GM19193 (cell line): ENCODE measurements at regions not wholly inside any gene's neighbourhood (a gene's known extent, or its start where the extent isn't known, plus 50 kb on each side); places are given as distances from the start of the nearest gene placed in this dataset.

Experiments used
- POLR2A ChIP-seq: IDR thresholded peaks from 4 replicates; pipeline ENCODE4 v1.6.1; 2011; ENCODE audit not compliant: insufficient read depth, insufficient read length; ENCODE audit errors: extremely low read depth

GRCh38 chr7:67716729-67717128 is 720.1 kb downstream of the TYW1 start:
- no peak for TF ChIP-seq POLR2A

- TF ChIP-seq POLR2A: no peak
Measured at GRCh38 chr7:67723591-67723990, 727.0 kb downstream of the TYW1 start.

- TF ChIP-seq POLR2A: no peak
Measured at GRCh38 chr7:67724435-67724834, 727.8 kb downstream of the TYW1 start.

GRCh38 chr7:67724955-67725354 is 728.3 kb downstream of the TYW1 start:
- TF ChIP-seq POLR2A: no peak

- TF ChIP-seq POLR2A: no peak
Measured at GRCh38 chr7:67725423-67725822, 728.8 kb downstream of the TYW1 start.

GRCh38 chr7:67729771-67730170 is 733.1 kb downstream of the TYW1 start:
- TF ChIP-seq POLR2A: no peak

- TF ChIP-seq POLR2A: no peak
Measured at GRCh38 chr7:67731704-67732103, 735.1 kb downstream of the TYW1 start.

GRCh38 chr7:67732898-67733297 is 736.3 kb downstream of the TYW1 start:
- no peak for TF ChIP-seq POLR2A

- TF ChIP-seq POLR2A: no peak
Measured at GRCh38 chr7:67738145-67738544, 741.5 kb downstream of the TYW1 start.

- TF ChIP-seq POLR2A: no peak
Measured at GRCh38 chr7:67738958-67739357, 742.3 kb downstream of the TYW1 start.

- TF ChIP-seq POLR2A: no peak
Measured at GRCh38 chr7:67743501-67743900, 746.9 kb downstream of the TYW1 start.

- no peak for TF ChIP-seq POLR2A
Measured at GRCh38 chr7:67752227-67752626, 755.6 kb downstream of the TYW1 start.

GRCh38 chr7:67753891-67754290 is 757.3 kb downstream of the TYW1 start:
- TF ChIP-seq POLR2A: no peak

GRCh38 chr7:67754651-67755050 is 758.0 kb downstream of the TYW1 start:
- TF ChIP-seq POLR2A: no peak

GRCh38 chr7:67758551-67758950 is 761.9 kb downstream of the TYW1 start:
- TF ChIP-seq POLR2A: no peak

- no peak for TF ChIP-seq POLR2A
Measured at GRCh38 chr7:67760971-67761370, 764.3 kb downstream of the TYW1 start.

- no peak for TF ChIP-seq POLR2A
Measured at GRCh38 chr7:67762516-67762915, 765.9 kb downstream of the TYW1 start.
